ENCODE measurements at regions not wholly inside any gene's neighbourhood (a gene's known extent, or its start where the extent isn't known, plus 50 kb on each side); places are given as distances from the start of the nearest gene placed in this dataset.
"Not testable (repeated sequence)": the region's sequence is repeated elsewhere in the genome, so short reads cannot be mapped to it uniquely, and the experiment has no call there.

- Histone ChIP-seq H3F3A (ENCODE audit: control insufficient read depth, insufficient read depth) (no peaks in the 10 kb centered on the region), H4K20me1 (ENCODE audit: control insufficient read depth, insufficient read depth, low read depth, low read length) (no peaks in the 10 kb centered on the region), H3K4me3 (ENCODE audit: low read length) (no peak overlapping the region; the same call in 1 of the 2 replicates), H3K4me1 (ENCODE audit: control insufficient read depth, low read length) (peaks cover 29% of the 10 kb centered on the region), H3K36me3 (ENCODE audit: control insufficient read depth, low read length) (no peaks in the 10 kb centered on the region), H3K27ac (ENCODE audit: low read depth, low read length) (peak overlapping the region; percentile 72), H3K4me2 (ENCODE audit: low read length) (peak overlapping the region; percentile 66), H3K79me2 (ENCODE audit: control insufficient read depth, low read length) (no peaks in the 10 kb centered on the region), H3K9me2 (replicated peaks; ENCODE audit: control insufficient read depth, low read length) (no peaks in the 10 kb centered on the region), H3K27me3 (ENCODE audit: control insufficient read depth, low read length) (no peaks in the 10 kb centered on the region), H3K9me3 (ENCODE audit: control insufficient read depth, insufficient read depth, low read length) (peaks cover 8% of the 10 kb centered on the region; the same call in 1 of the 2 replicates)
- TF ChIP-seq CTCF (IDR thresholded peaks at IDR 0.05; ENCODE audit: low read depth, low read length, poor library complexity, severe bottlenecking), result no peak
- TF ChIP-seq EZH2phosphoT487 (IDR thresholded peaks at IDR 0.05; ENCODE audit: borderline replicate concordance, low read length), result no peak
Observed at GRCh38 chr2:234355808-234356365, 141.0 kb downstream of the ARL4C start.

GRCh38 chr2:234355021-234355720, 141.7 kb downstream of the ARL4C start:
- Histone ChIP-seq H3K4me2 (ENCODE audit: low read length) (peak overlapping the region; percentile 66), H3K36me3 (ENCODE audit: control insufficient read depth, low read length) (no peaks in the 10 kb centered on the region), H3K9me2 (replicated peaks; ENCODE audit: control insufficient read depth, low read length) (no peaks in the 10 kb centered on the region), H3K27me3 (ENCODE audit: control insufficient read depth, low read length) (no peaks in the 10 kb centered on the region), H3K79me2 (ENCODE audit: control insufficient read depth, low read length) (no peaks in the 10 kb centered on the region), H3F3A (ENCODE audit: control insufficient read depth, insufficient read depth) (no peaks in the 10 kb centered on the region), H3K4me3 (ENCODE audit: low read length) (peak overlapping the region; percentile 42; the same call in 1 of the 2 replicates), H3K4me1 (ENCODE audit: control insufficient read depth, low read length) (peaks cover 29% of the 10 kb centered on the region), H3K9me3 (ENCODE audit: control insufficient read depth, insufficient read depth, low read length) (peaks cover 8% of the 10 kb centered on the region; the same call in 1 of the 2 replicates), H4K20me1 (ENCODE audit: control insufficient read depth, insufficient read depth, low read depth, low read length) (no peaks in the 10 kb centered on the region), H3K27ac (ENCODE audit: low read depth, low read length) (peak overlapping the region; percentile 72)
- no peak for TF ChIP-seq CTCF (IDR thresholded peaks at IDR 0.05; ENCODE audit: low read depth, low read length, poor library complexity, severe bottlenecking)
- TF ChIP-seq EZH2phosphoT487 (IDR thresholded peaks at IDR 0.05; ENCODE audit: borderline replicate concordance, low read length), result no peak

GRCh38 chr2:234352270-234352669, 144.6 kb downstream of the ARL4C start:
- no peak overlapping the region for H3K4me3 ChIP-seq (ENCODE audit: low read length)
- H3K27me3 ChIP-seq (ENCODE audit: control insufficient read depth, low read length), result no peaks in the 10 kb centered on the region
- peaks cover 41% of the 10 kb centered on the region for H3K4me1 ChIP-seq (ENCODE audit: control insufficient read depth, low read length)
- H3K27ac ChIP-seq (ENCODE audit: low read depth, low read length), result no peak overlapping the region
- no peaks in the 10 kb centered on the region for H3K79me2 ChIP-seq (ENCODE audit: control insufficient read depth, low read length)
- H4K20me1 ChIP-seq (ENCODE audit: control insufficient read depth, insufficient read depth, low read depth, low read length), result no peaks in the 10 kb centered on the region
- H3F3A ChIP-seq (ENCODE audit: control insufficient read depth, insufficient read depth), result no peaks in the 10 kb centered on the region
- H3K36me3 ChIP-seq (ENCODE audit: control insufficient read depth, low read length), result no peaks in the 10 kb centered on the region
- peaks cover 8% of the 10 kb centered on the region; the same call in 1 of the 2 replicates for H3K9me3 ChIP-seq (ENCODE audit: control insufficient read depth, insufficient read depth, low read length)
- H3K4me2 ChIP-seq (ENCODE audit: low read length), result no peak overlapping the region
- no peak for TF ChIP-seq EZH2phosphoT487 (IDR thresholded peaks at IDR 0.05; ENCODE audit: borderline replicate concordance, low read length)
- no peak for TF ChIP-seq CTCF (IDR thresholded peaks at IDR 0.05; ENCODE audit: low read depth, low read length, poor library complexity, severe bottlenecking)
- no peaks in the 10 kb centered on the region for H3K9me2 ChIP-seq (replicated peaks; ENCODE audit: control insufficient read depth, low read length)

- not testable (repeated sequence) for H3K27ac ChIP-seq (ENCODE audit: low read depth, low read length); H3K36me3 ChIP-seq (ENCODE audit: control insufficient read depth, low read length)
Observed at GRCh38 chr2:234351866-234352265, 145.0 kb downstream of the ARL4C start.

More at GRCh38 chr2:234351866-234352265, 145.0 kb downstream of the ARL4C start:
- H3K4me1 ChIP-seq (ENCODE audit: control insufficient read depth, low read length), result peaks cover 41% of the 10 kb centered on the region
- not testable (repeated sequence) for H3K9me3 ChIP-seq (ENCODE audit: control insufficient read depth, insufficient read depth, low read length); H3K79me2 ChIP-seq (ENCODE audit: control insufficient read depth, low read length); H3F3A ChIP-seq (ENCODE audit: control insufficient read depth, insufficient read depth); H3K9me2 ChIP-seq (replicated peaks; ENCODE audit: control insufficient read depth, low read length); H3K27me3 ChIP-seq (ENCODE audit: control insufficient read depth, low read length); H3K4me3 ChIP-seq (ENCODE audit: low read length); H4K20me1 ChIP-seq (ENCODE audit: control insufficient read depth, insufficient read depth, low read depth, low read length); H3K4me2 ChIP-seq (ENCODE audit: low read length)
